ENCODE measurements at regions not wholly inside any gene's neighbourhood (a gene's known extent, or its start where the extent isn't known, plus 50 kb on each side); places are given as distances from the start of the nearest gene placed in this dataset.

DNA sequence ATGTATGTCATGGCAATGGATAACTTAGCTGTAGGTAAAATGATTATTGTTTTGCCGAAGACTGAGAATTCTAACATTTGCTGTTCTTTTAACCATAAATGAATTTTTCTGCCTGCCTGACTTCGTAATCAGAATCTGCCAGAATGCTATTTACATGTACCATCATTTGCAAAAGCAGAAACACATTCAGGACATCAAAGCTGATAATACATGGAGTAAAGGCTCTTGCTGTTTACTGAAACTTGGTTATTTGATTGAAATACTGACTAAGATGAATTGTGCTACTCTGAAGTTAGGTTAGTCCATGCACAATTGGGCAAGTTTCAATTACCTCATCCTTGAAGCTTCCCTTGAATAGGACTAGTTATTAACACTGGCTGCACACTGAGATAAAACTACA, 293.8 kb downstream of the PLA2G4A start:
- Histone ChIP-seq H3K36me3 (ENCODE audit: insufficient read depth, low read length) (no peaks in the 10 kb centered on the region), H3K9ac (ENCODE audit: low read depth, low read length) (no peak overlapping the region), H3K9me3 (ENCODE audit: control insufficient read depth, insufficient read depth, low read length) (no peaks in the 10 kb centered on the region), H3K4me1 (ENCODE audit: insufficient read depth, low read length) (no peaks in the 10 kb centered on the region)

DNA sequence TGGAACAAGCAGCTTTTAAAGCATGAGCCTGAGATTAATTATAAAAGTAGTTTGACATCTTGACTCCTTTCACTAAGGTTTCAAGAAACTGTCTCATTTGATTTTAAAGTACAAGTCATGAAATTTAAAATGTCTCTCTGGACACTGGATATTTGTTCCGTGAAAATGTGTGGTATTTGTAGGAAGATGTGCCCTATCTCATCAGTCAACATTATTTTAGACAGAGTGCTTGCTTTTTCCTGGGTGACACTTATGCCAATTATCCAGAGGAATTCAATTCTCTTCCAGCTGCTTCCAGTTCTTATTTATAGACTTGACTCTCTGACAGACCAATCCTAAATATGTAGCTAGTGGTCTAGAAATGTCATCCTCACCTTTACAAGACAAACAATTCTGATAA, 300.4 kb downstream of the PLA2G4A start:
- Histone ChIP-seq H3K36me3 (ENCODE audit: insufficient read depth, low read length) (no peaks in the 10 kb centered on the region), H3K9ac (ENCODE audit: low read depth, low read length) (no peak overlapping the region), H3K9me3 (ENCODE audit: control insufficient read depth, insufficient read depth, low read length) (no peaks in the 10 kb centered on the region), H3K4me1 (ENCODE audit: insufficient read depth, low read length) (no peaks in the 10 kb centered on the region)

DNA sequence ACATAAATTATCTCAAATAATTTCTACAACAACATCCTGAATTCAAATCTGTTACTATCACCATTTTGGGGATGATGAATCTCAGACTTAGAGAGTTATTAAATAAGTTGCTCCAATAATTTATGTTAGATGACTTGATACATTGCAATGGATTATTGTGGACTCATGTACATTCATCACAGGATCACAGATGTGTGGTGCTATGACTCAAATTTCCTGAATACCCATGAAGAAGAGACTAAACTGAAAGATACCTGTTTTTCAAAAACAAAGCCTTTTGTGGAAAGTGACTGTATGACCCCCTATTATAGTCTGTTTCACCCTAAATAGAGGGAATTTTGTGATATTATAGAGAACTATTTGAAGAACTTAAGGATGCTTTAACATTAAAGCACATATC, 315.0 kb downstream of the PLA2G4A start:
- H3K4me1 ChIP-seq (ENCODE audit: insufficient read depth, low read length), result no peaks in the 10 kb centered on the region
- H3K36me3 ChIP-seq (ENCODE audit: insufficient read depth, low read length), result no peaks in the 10 kb centered on the region
- H3K9me3 ChIP-seq (ENCODE audit: control insufficient read depth, insufficient read depth, low read length), result no peaks in the 10 kb centered on the region
- H3K9ac ChIP-seq (ENCODE audit: low read depth, low read length), result no peak overlapping the region

DNA sequence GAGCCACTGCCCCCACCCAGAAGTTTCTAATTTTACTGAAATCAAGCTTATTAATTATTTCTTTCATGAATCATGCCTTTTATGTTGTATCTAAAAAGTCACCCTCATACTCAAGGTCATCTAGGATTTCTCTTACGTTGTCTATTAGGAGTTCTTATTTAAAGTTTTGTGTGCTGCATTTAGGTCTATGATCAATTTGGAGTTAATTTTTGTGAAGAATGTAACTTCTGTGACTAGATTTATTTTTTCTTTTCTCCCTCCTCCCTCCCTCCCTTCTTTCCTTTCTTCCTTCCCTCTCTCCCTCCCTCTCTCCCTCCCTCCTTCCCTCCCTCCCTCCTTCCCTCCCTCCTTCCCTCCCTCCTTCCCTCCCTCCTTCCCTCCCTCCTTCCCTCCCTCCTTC, 317.6 kb downstream of the PLA2G4A start:
- no peaks in the 10 kb centered on the region for H3K4me1 ChIP-seq (ENCODE audit: insufficient read depth, low read length)
- no peaks in the 10 kb centered on the region for H3K9me3 ChIP-seq (ENCODE audit: control insufficient read depth, insufficient read depth, low read length)
- no peaks in the 10 kb centered on the region for H3K36me3 ChIP-seq (ENCODE audit: insufficient read depth, low read length)
- no peak overlapping the region for H3K9ac ChIP-seq (ENCODE audit: low read depth, low read length)

DNA sequence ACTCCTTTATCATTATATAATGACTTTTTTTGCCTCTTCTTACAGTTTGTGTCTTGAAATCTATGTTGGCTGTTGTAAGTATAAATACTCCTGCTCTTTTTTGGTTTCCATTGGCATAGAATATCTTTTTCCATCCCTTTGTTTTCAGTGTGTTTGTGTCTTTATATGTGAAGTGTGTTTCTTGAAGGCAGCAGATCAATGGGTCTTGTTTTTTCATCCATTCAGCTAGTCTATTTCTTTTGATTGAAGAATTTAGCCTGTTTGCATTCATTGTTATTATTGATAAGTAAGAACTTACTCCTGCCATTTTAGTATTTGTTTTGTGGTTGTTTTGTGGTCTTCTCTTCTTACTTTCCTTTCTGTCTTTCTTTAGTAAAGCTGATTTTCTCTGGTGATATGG, 322.8 kb downstream of the PLA2G4A start:
- Histone ChIP-seq H3K36me3 (ENCODE audit: insufficient read depth, low read length) (no peaks in the 10 kb centered on the region), H3K9me3 (ENCODE audit: control insufficient read depth, insufficient read depth, low read length) (no peaks in the 10 kb centered on the region), H3K4me1 (ENCODE audit: insufficient read depth, low read length) (no peaks in the 10 kb centered on the region), H3K9ac (ENCODE audit: low read depth, low read length) (no peak overlapping the region)

DNA sequence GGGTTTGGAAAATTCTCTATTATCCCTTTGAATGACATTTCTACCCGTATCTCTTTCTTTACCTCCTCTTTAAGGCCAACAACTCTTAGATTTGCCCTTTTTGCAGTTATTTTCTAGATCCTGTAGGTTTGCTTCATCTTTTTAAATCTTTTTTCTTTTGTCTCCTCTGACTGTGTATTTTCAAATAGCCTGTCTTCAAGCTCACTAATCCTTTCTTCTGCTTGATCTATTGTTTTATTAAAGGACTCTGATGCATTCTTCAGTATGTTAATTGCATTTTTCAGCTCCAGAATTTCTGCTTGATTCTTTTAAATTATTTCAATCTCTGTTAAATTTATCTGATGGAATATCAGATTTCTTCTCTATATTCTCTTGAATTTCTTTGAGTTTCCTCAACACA, 324.3 kb downstream of the PLA2G4A start:
- Histone ChIP-seq H3K4me1 (ENCODE audit: insufficient read depth, low read length) (no peaks in the 10 kb centered on the region), H3K9ac (ENCODE audit: low read depth, low read length) (no peak overlapping the region), H3K36me3 (ENCODE audit: insufficient read depth, low read length) (no peaks in the 10 kb centered on the region), H3K9me3 (ENCODE audit: control insufficient read depth, insufficient read depth, low read length) (no peaks in the 10 kb centered on the region)

DNA sequence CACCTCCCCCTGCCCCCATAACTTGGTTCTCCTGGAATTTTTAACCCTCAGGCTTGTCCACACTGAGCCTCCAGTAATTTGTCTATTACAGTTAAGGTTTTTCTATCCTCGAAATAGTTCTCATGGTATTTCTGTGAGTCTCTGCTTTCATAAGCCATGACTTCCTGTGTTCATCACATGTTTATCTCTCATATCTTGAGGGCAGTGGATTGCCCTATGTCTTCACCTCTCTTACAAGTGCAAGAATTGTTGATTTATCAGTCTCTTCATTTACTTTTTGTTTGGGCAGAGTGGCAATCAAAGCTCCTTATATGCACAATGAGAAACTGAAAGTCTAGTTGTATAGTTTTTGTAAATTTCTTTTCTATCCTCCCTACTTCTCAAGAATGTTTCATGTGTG, 328.4 kb downstream of the PLA2G4A start:
- no peaks in the 10 kb centered on the region for H3K36me3 ChIP-seq (ENCODE audit: insufficient read depth, low read length)
- H3K9me3 ChIP-seq (ENCODE audit: control insufficient read depth, insufficient read depth, low read length), result no peaks in the 10 kb centered on the region
- H3K4me1 ChIP-seq (ENCODE audit: insufficient read depth, low read length), result no peaks in the 10 kb centered on the region
- no peak overlapping the region for H3K9ac ChIP-seq (ENCODE audit: low read depth, low read length)

DNA sequence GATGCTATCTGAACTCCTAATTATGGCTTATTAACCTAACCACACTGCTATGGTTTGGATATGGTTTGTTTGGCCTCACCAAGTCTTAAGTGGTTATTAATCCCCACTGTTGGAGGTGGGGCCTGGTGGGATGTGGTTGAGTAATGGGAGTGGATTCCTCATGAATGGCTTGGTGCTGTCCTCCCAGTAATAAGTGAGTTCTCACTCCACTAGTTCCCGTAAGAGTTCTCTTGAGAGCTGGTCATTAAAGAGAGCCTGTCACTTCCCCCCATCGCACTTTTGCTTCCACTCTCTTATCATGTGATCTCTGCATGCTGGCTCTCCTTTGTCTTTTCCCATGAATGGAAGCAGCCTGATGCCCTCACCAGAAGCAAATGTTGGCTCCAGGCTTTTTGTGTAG, 328.8 kb downstream of the PLA2G4A start:
- Histone ChIP-seq H3K4me1 (ENCODE audit: insufficient read depth, low read length) (no peaks in the 10 kb centered on the region), H3K9me3 (ENCODE audit: control insufficient read depth, insufficient read depth, low read length) (no peaks in the 10 kb centered on the region), H3K9ac (ENCODE audit: low read depth, low read length) (no peak overlapping the region), H3K36me3 (ENCODE audit: insufficient read depth, low read length) (no peaks in the 10 kb centered on the region)

DNA sequence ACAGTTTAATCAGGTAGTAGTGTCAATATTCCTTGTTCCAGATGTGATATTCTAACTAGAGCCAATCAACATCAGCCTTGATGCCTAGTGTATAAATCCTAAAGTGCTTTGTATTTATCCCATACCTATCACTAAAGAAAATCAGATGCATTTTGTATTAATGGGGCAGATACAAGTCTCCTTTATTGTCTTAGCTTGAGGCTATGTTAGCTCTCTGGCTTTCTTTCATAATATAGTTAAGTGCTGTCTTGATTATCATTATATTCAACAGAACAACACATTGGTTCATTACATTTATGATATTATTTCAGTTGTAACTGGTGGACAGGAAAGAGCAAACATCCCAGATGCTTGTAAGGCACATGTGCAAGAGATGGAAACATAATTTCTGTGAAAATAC, 338.8 kb downstream of the PLA2G4A start:
- no peaks in the 10 kb centered on the region for H3K36me3 ChIP-seq (ENCODE audit: insufficient read depth, low read length)
- H3K4me1 ChIP-seq (ENCODE audit: insufficient read depth, low read length), result no peaks in the 10 kb centered on the region
- H3K9ac ChIP-seq (ENCODE audit: low read depth, low read length), result no peak overlapping the region
- no peaks in the 10 kb centered on the region for H3K9me3 ChIP-seq (ENCODE audit: control insufficient read depth, insufficient read depth, low read length)

DNA sequence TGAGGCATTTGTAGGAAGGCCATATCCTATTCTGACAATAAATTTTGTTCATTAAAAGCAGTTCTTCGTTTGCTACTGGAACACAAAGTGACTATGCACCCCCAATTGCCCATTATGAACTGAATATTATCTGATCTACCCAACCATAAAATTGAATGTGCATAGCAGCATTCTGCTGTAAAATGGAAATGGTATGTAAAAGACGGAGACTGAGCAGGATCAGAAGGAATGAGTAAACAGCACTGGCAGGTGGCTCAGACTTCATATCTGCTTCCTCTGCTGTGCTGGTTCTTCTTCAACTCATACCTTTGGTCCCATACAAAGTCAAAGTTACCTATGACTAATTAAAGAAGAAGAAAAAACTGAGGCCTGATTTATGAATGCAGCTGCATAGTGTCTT, 339.5 kb downstream of the PLA2G4A start:
- Histone ChIP-seq H3K9me3 (ENCODE audit: control insufficient read depth, insufficient read depth, low read length) (no peaks in the 10 kb centered on the region), H3K4me1 (ENCODE audit: insufficient read depth, low read length) (no peaks in the 10 kb centered on the region), H3K9ac (ENCODE audit: low read depth, low read length) (no peak overlapping the region), H3K36me3 (ENCODE audit: insufficient read depth, low read length) (no peaks in the 10 kb centered on the region)

DNA sequence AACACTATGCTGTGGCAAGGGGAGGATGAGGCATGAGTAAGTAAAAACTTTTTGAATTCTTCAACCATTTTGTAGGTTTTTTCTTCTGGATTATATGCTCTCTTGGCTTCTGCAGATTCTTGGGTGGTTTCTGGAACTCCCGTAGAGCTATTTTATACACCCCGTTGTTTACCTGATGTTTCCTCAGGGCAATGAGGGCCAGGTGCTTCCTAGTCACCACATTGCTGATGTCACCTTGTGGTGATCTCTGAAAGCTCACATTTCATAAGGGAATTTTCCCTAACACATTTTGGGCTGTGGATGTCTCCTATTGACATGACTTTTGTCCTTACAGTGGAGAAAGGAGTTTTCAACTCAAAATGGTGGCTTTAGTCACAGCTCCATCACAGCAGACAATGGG, 356.6 kb downstream of the PLA2G4A start:
- no peaks in the 10 kb centered on the region for H3K9me3 ChIP-seq (ENCODE audit: control insufficient read depth, insufficient read depth, low read length)
- H3K9ac ChIP-seq (ENCODE audit: low read depth, low read length), result no peak overlapping the region
- H3K4me1 ChIP-seq (ENCODE audit: insufficient read depth, low read length), result no peaks in the 10 kb centered on the region; the same call in 1 of the 2 replicates
- H3K36me3 ChIP-seq (ENCODE audit: insufficient read depth, low read length), result no peaks in the 10 kb centered on the region

DNA sequence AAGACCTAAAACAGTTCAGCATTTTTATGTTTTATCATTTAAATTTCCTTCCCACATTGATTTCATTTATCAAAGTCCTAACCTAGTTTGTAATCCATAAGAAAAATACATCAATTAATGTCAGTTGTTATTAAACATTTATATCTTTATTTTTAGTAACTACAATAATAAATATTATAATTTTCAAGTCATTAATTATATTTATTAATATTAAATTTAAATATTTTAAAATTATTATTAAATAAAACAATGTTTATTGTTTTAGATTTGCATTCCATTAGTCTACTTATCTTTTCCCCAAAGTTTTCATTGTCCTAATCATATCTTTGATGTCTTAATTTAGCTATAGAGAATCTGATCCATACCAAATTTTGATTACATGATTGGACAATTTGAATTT, 368.9 kb downstream of the PLA2G4A start:
- no peak overlapping the region for H3K9ac ChIP-seq (ENCODE audit: low read depth, low read length)
- H3K36me3 ChIP-seq (ENCODE audit: insufficient read depth, low read length), result no peaks in the 10 kb centered on the region
- H3K9me3 ChIP-seq (ENCODE audit: control insufficient read depth, insufficient read depth, low read length), result no peaks in the 10 kb centered on the region
- H3K4me1 ChIP-seq (ENCODE audit: insufficient read depth, low read length), result no peaks in the 10 kb centered on the region

DNA sequence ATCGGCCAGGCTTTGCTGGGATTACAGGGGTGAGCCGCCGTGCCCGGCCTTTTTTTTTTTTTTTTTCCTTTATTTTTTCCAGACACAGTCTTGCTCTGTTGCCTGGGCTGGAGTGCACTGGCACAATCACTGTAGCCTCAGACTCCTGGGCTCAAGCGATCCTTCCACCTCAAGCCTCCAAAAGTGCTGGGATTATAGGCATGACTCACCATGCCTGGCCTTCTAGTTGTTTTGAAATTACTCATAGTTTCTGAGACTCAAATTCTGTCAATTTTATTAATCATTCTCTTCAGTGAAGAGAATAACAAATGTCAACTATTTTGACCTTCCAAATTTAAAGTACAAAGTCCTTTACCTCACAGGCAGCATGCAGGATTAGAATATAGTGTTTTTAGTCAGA, 374.5 kb downstream of the PLA2G4A start:
- H3K9ac ChIP-seq (ENCODE audit: low read depth, low read length), result no peak overlapping the region
- no peaks in the 10 kb centered on the region for H3K9me3 ChIP-seq (ENCODE audit: control insufficient read depth, insufficient read depth, low read length)

DNA sequence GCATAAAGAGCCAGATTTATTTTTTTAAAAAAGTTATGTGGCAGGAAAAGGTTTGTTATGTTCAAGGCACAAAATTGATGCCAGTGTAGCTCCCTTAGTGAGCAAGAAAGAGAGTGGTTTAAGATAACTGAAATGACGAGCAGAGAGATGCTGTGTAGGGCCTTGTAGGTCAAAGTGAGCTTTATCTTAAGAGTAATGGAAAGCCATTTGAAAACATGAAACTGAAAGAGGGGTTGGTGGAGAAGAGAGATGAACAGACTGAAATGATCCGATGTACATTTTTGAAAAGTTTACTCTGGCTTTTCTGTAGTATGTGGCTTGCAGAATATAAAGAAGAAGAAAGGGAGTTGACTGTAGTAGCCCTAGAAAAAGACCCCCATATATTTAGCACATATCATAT, 383.6 kb downstream of the PLA2G4A start:
- Histone ChIP-seq H3K4me1 (ENCODE audit: insufficient read depth, low read length) (no peaks in the 10 kb centered on the region), H3K9ac (ENCODE audit: low read depth, low read length) (no peak overlapping the region), H3K9me3 (ENCODE audit: control insufficient read depth, insufficient read depth, low read length) (no peaks in the 10 kb centered on the region), H3K36me3 (ENCODE audit: insufficient read depth, low read length) (no peaks in the 10 kb centered on the region)

More for the DNA sequence above, 374.5 kb downstream of the PLA2G4A start:
- no peaks in the 10 kb centered on the region for H3K4me1 ChIP-seq (ENCODE audit: insufficient read depth, low read length)
- no peaks in the 10 kb centered on the region for H3K36me3 ChIP-seq (ENCODE audit: insufficient read depth, low read length)

DNA sequence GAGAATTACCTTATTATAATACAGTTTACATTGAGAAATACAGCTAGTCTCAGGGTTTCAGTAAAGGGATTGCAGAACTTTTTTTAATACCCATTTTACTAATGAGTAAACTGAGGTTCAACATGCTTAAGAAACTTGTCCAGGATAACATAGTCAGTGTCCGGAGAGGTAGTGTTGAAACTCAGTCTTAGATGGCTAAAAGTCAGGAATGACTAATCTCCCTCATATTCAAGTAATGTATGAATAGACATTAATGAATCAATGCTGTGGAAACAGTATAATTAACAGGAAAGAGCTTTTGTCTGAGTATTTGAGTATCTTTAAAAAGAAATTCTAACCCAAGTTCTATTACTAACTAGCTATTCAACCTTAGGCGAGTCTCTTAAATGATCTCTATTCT, 397.6 kb downstream of the PLA2G4A start:
- Histone ChIP-seq H3K9ac (ENCODE audit: low read depth, low read length) (no peak overlapping the region), H3K9me3 (ENCODE audit: control insufficient read depth, insufficient read depth, low read length) (no peaks in the 10 kb centered on the region), H3K4me1 (ENCODE audit: insufficient read depth, low read length) (no peaks in the 10 kb centered on the region), H3K36me3 (ENCODE audit: insufficient read depth, low read length) (no peaks in the 10 kb centered on the region)

DNA sequence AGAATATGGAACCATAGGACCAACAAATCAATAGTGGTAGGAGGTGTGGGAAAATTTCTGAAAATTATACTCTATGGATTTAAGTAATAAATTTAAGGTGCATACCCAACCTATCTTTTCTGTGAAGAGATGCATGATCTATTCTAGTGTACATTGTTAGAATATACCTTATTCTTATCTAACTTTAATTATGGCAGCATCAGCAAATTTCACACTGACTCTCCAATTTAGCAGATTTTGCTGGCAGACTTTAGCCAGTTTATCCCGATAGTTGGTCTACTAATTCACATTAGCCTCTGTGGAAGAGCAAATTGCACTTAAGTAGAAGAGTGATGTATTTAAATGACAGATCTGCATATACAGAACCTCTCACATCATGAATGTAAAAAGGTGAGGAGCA, 400.0 kb downstream of the PLA2G4A start:
- no peaks in the 10 kb centered on the region for H3K36me3 ChIP-seq (ENCODE audit: insufficient read depth, low read length)
- H3K4me1 ChIP-seq (ENCODE audit: insufficient read depth, low read length), result no peaks in the 10 kb centered on the region
- no peak overlapping the region for H3K9ac ChIP-seq (ENCODE audit: low read depth, low read length)
- no peaks in the 10 kb centered on the region for H3K9me3 ChIP-seq (ENCODE audit: control insufficient read depth, insufficient read depth, low read length)
